ENCODE measurements at regions not wholly inside any gene's neighbourhood (a gene's known extent, or its start where the extent isn't known, plus 50 kb on each side); places are given as distances from the start of the nearest gene placed in this dataset.
A peak's percentile ranks its signal among the peaks of the same experiment; 100 is the strongest.

DNA sequence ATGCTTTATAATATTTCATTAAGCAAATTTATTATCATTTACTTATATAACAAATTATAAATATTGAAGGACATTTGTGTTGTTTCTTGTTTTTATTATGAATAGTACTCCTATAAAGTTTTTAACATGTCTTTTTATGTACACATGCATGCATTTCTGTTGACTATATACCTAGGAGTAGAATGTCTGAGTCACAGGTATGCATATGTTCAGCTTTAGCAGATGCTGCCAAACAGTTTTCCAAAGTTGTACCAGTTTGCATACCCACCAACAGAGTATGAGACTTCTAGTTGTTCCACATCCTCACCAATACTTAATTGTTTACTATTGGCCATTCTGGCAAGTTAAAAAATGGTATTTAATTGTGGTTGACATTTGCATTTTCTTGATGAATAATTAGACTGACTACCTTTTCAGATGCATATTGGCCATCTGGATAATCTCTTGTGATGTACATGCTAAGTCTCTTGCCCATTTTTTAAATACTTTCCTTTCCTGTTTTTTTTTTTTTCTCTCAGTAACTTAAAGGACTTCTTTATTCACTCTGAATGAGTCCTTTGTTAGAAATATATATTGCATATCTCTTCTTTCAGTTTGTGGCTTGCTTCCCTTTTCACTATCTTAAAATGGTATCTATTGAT is 132.2 kb upstream of the TRIM2 start:
- H3K27ac Mint-ChIP-seq: no peak overlapping the region
- DNase-seq (ENCODE audit: low spot score in 2 of 2, unreplicated experiment in 2 of 2): no peak
- no peak overlapping the region for H3K4me3 Mint-ChIP-seq
- no peaks in the 10 kb centered on the region for H3K27me3 Mint-ChIP-seq (ENCODE audit: low read depth)
- H3K4me1 Mint-ChIP-seq: peaks cover 14% of the 10 kb centered on the region
- H3K9me3 Mint-ChIP-seq: peaks cover 6% of the 10 kb centered on the region
- H3K36me3 Mint-ChIP-seq: no peaks in the 10 kb centered on the region
- TF ChIP-seq CTCF (IDR thresholded peaks at IDR 0.05; ENCODE audit: unreplicated experiment): no peak

GRCh38 chr4:153072661-153073060 is 131.6 kb upstream of the TRIM2 start:
- Mint-ChIP-seq H3K9me3 (peaks cover 7% of the 10 kb centered on the region), H3K4me1 (peaks cover 14% of the 10 kb centered on the region), H3K4me3 (no peak overlapping the region), H3K27ac (no peak overlapping the region), H3K36me3 (no peaks in the 10 kb centered on the region), H3K27me3 (ENCODE audit: low read depth) (no peaks in the 10 kb centered on the region)
- TF ChIP-seq CTCF (IDR thresholded peaks at IDR 0.05; ENCODE audit: unreplicated experiment): no peak
- DNase-seq (ENCODE audit: low spot score in 2 of 2, unreplicated experiment in 2 of 2): no peak

GRCh38 chr4:153074486-153074885 is 129.8 kb upstream of the TRIM2 start:
- Mint-ChIP-seq H3K4me1 (peaks cover 14% of the 10 kb centered on the region), H3K4me3 (no peak overlapping the region), H3K27ac (peak overlapping the region; percentile 15), H3K27me3 (ENCODE audit: low read depth) (no peaks in the 10 kb centered on the region), H3K36me3 (no peaks in the 10 kb centered on the region), H3K9me3 (peaks cover 14% of the 10 kb centered on the region)
- DNase-seq (ENCODE audit: low spot score in 2 of 2, unreplicated experiment in 2 of 2): no peak
- no peak for TF ChIP-seq CTCF (IDR thresholded peaks at IDR 0.05; ENCODE audit: unreplicated experiment)

DNA sequence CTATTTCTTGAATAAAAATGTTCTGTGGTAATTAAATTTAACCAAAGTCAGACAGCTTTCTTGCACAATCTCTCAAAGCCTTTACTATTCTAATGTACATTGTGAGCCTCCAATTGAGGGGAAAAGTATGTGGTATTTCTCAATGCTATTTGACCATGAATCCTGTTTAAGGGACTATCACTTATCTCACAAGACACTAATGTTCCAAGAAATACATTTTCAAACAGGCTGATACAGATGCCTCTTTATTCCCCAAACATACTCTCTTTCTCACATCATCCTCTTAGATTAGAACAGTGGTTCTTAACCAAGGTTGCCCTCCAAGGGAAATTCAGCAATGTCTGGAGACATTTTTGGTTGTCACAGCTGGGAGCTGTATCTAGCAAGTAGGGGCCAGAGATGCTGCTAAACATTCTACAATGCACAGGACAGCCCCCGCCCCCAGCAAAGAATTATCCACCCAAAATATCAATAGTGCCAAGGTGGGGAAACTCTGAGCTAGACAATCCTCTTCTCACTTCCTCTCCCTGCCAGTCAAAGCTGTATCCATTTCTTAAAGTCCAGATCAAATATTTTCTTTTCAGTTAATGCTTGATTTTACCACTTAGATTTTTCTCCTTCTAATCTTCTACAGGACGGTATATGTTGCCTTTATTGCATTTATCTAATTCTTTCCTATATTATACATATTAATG is 129.2 kb upstream of the TRIM2 start:
- H3K27ac Mint-ChIP-seq: no peak overlapping the region
- DNase-seq (ENCODE audit: low spot score in 2 of 2, unreplicated experiment in 2 of 2): no peak
- H3K27me3 Mint-ChIP-seq (ENCODE audit: low read depth): no peaks in the 10 kb centered on the region
- H3K4me3 Mint-ChIP-seq: no peak overlapping the region
- H3K4me1 Mint-ChIP-seq: peaks cover 14% of the 10 kb centered on the region
- no peak for TF ChIP-seq CTCF (IDR thresholded peaks at IDR 0.05; ENCODE audit: unreplicated experiment)
- peaks cover 14% of the 10 kb centered on the region for H3K9me3 Mint-ChIP-seq
- no peaks in the 10 kb centered on the region for H3K36me3 Mint-ChIP-seq

GRCh38 chr4:153075836-153076518 is 128.3 kb upstream of the TRIM2 start:
- Mint-ChIP-seq H3K4me3 (no peak overlapping the region), H3K36me3 (no peaks in the 10 kb centered on the region), H3K27me3 (ENCODE audit: low read depth) (no peaks in the 10 kb centered on the region), H3K9me3 (peaks cover 14% of the 10 kb centered on the region), H3K27ac (no peak overlapping the region), H3K4me1 (peaks cover 14% of the 10 kb centered on the region)
- TF ChIP-seq CTCF (IDR thresholded peaks at IDR 0.05; ENCODE audit: unreplicated experiment): no peak
- no peak for DNase-seq (ENCODE audit: low spot score in 2 of 2, unreplicated experiment in 2 of 2)
